ENCODE measurements at regions not wholly inside any gene's neighbourhood (a gene's known extent, or its start where the extent isn't known, plus 50 kb on each side); places are given as distances from the start of the nearest gene placed in this dataset.

GRCh38 chr2:198375083-198375410 is 570.7 kb downstream of the PLCL1 start:
- no peak for DNase-seq (ENCODE audit: low read depth in 3 of 3, low spot score in 2 of 3)

- DNase-seq (ENCODE audit: low read depth in 3 of 3, low spot score in 2 of 3), result peak; percentile 14 to 41 (median 36)
Observed at GRCh38 chr2:198374375-198375082, 570.1 kb downstream of the PLCL1 start.

GRCh38 chr2:198371921-198372543 is 567.6 kb downstream of the PLCL1 start:
- DNase-seq (ENCODE audit: low read depth in 3 of 3, low spot score in 2 of 3), result no peak

DNA sequence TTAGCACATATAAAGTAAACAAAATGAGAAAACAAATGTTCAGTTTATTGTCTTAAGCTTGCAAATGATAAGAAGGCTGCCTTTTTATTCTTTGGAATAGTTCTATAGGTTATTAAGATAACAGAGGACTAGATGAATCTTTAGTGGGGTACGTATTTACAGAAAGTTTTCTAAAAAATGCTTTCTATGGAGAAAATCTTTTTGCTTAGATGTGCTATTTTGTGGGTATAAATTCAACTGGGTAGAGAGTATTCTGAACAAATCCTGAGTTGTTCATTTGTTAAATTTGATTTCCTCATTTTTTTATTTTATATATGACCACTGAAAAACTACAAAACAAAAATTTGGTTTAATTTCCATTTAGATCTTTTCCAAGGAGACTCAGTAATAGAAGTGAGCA is 566.9 kb downstream of the PLCL1 start:
- DNase-seq (ENCODE audit: low read depth in 3 of 3, low spot score in 2 of 3), result no peak

DNA sequence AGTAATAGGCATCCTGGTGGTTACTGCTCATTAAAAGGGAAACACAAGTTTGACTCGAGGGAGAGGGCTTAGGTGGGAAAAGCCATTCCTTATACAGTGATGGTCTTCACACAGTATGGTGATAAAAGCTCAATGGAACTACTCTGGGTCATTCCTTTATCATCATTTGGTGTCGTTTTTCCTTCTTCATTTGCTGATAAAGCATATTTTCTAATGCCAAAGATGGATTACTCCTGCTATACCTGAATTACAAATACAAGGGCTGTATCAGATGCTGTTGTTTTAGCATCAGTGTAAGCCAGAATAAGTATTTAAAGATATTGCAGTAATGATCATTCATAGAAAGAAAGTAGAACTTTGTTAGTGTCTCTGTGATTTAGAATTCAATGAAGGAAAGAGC is 563.7 kb downstream of the PLCL1 start:
- no peak for DNase-seq (ENCODE audit: low read depth in 3 of 3, low spot score in 2 of 3)

GRCh38 chr2:198362740-198363139 is 558.3 kb downstream of the PLCL1 start:
- no peak for DNase-seq (ENCODE audit: low read depth in 3 of 3, low spot score in 2 of 3)

DNA sequence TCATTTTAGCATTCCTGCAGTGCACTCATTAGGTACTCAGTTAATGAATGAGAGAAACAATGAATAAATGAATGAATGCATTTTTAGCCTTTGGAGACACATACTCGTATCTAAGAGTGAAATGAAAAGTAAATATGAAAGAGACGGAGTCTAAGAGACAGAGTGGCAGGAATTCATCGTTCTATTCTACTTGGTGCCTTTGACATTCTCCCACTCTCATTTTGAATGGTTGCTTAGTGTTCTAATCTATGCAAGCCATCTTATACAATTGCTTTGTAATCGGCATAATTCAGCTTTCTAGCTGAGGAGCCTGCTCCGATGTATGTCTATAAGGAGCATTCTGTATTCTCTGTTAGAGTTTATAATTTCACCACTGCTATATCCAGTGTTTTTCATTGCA is 554.9 kb downstream of the PLCL1 start:
- no peak for DNase-seq (ENCODE audit: low read depth in 3 of 3, low spot score in 2 of 3)

DNA sequence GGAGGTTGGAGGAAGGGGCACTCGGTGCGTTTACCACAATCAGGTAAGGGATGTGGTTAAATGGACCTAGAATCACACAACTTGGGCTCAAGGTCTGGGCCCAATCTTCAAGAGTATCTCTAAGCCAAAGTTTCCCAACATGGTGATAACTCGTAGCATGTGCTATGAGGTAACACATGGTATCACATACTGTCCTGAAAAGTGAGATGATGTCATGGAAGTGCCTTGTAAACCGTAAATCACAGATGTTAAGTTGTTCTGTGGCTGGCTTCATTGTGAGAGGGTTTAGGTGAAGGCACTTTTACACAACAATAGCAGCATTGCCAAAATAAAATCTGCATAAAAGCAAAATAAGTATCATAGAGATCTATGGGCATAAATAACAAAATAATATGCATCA is 551.8 kb downstream of the PLCL1 start:
- no peak for DNase-seq (ENCODE audit: low read depth in 3 of 3, low spot score in 2 of 3)

- no peak for DNase-seq (ENCODE audit: low read depth in 3 of 3, low spot score in 2 of 3)
Observed at GRCh38 chr2:198351647-198352046, 547.3 kb downstream of the PLCL1 start.

DNA sequence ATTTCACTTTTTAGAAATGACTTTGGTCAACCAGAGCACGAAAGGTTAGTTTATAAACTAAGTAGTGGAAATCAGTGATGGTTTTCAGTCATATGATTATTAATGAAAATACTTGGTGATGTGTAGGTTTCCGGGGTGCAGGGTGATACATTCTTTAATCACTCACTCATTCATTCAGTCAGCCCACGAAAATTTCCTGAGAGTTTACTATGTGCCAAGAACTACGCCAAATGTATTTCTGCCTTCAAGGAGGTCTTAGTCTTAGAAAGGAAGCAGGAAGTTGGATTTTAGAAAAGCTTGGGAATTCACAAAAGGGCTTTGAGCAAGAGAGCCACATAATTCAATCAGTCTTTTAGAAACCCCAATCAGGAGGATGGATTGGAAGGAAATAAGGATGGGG is 543.6 kb downstream of the PLCL1 start:
- DNase-seq (ENCODE audit: low read depth in 3 of 3, low spot score in 2 of 3), result no peak

DNA sequence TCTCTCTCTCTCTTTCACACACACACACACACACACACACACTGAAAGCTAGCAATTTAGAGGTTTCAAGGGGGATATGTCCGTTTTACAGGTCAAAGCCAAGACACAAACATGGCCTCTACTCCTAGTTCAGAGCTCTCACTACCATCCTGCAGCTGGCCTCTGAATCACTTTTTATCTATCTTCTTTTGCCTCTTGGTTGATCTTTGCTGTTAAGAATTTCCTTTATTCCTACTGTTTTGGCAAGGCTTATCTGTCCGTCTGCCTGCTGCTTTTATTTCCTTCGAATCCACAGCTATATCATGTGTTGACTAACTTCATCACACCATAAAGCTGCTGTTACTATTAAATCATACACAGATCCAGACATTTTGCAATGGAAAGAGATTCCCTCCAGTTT is 543.0 kb downstream of the PLCL1 start:
- DNase-seq (ENCODE audit: low read depth in 3 of 3, low spot score in 2 of 3), result no peak

DNA sequence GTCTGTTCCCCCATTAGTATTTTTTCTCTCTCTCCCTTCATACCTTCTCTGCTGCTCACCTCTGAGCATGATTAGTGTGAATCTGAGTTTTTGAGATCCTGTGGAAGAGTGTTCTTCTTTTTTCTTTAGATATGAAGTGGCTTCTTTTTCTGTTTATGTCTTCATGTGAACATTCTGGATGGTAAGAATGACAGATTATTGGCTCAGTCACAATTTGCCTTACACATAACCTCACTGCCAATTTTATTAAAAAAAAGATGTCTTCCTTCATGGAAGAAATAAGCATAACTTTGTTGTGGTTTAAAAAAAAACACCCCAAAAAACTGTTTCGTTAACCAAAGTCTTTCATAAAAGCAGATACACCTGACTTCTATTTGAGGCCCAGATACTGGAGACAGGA is 539.1 kb downstream of the PLCL1 start:
- no peak for DNase-seq (ENCODE audit: low read depth in 3 of 3, low spot score in 2 of 3)

DNA sequence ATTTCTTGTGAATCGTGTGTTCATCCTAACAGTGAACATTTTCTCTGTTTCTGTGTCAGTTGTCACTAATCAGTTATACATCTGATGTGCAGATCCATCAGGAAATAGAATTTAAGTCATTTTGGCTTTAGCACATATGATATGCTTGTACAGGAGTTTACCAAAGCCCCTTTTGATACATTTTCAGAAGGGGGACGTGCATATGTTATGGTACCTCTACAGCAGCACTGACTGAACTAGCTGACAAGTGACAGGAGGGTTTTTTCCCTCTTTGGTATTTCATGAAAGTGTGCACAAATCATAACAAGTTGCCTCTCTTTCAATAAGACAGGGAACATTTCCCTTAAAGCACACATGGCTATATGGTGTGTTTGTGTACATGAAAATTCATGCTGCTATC is 536.5 kb downstream of the PLCL1 start:
- no peak for DNase-seq (ENCODE audit: low read depth in 3 of 3, low spot score in 2 of 3)

DNA sequence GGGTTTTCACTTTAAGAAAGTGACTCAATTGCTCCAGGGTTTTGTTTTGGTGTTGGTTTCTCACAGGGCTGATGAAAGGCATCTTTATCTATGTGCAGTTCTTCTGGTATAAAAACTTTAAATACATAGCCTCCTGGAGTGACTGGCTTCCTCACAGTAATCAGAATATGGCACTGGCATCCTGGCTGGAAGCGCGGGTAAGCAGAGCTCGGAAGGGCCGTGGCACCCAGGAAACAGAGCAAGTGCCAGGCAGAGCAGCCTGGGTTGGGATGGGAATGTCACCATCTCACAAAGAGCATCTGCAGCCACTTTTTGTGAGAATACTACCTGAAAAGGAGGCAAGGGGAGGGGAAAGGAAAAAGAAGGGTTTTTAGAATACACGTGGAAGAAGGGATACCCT is 534.7 kb downstream of the PLCL1 start:
- no peak for DNase-seq (ENCODE audit: low read depth in 3 of 3, low spot score in 2 of 3)

DNA sequence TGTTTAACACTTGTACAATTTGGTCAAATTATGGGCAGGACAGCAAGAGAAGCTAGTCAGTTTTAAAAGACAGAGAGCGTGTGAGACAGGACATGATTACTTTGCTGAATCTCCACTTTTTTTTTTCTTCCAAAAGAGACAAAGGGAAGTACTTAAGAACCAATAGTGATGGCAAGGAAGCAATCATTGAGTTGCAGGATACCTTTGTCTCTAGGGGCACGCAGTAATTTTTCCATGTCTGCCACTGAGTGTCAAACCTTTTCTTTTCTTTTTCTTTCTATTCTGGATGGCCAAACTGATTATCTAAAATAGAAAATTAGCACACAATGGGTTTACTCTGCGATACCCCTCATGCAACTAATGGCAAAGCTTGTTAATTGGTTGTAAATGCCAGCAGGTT is 533.0 kb downstream of the PLCL1 start:
- DNase-seq (ENCODE audit: low read depth in 3 of 3, low spot score in 2 of 3), result no peak

DNA sequence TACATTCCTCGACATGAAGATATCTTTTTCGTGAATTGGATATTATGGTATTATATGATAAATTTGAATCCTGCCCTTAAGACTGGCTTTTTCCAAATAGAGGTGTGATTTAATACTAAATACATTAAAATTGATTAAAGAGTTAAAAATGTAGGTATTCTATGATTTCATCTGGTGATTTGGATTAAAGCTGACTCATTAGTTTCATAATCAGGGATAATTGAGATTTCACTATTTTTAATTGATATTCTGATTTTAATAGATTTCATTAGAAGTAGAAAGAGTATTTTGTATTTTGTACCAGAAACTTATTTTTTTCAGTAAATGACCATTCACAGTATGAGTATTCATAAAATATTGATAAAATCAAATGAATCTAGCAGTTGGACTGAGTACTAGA is 524.1 kb downstream of the PLCL1 start:
- no peak for DNase-seq (ENCODE audit: low read depth in 3 of 3, low spot score in 2 of 3)

- no peak for DNase-seq (ENCODE audit: low read depth in 3 of 3, low spot score in 2 of 3)
Observed at GRCh38 chr2:198327526-198327925, 523.1 kb downstream of the PLCL1 start.

DNA sequence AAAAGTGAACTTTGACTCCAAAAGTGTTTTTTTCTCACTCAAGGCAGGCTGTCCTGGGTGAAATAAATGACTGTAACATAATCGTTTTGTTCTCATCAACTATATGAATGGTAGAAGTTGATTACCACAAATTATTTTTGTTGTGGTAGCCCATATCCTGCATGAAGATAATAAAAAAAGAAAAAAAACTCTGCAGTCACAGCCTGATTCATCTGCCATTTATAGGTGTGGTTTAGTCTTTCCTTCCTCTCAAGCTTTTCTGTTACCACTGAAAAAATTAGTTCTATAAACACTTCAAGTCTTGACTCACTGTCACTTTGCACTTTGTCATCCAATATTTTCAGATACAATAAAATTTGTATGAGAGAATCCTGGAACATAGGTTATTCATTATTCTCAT is 522.0 kb downstream of the PLCL1 start:
- DNase-seq (ENCODE audit: low read depth in 3 of 3, low spot score in 2 of 3), result no peak

- DNase-seq (ENCODE audit: low read depth in 3 of 3, low spot score in 2 of 3), result no peak
Observed at GRCh38 chr2:198325359-198325758, 521.0 kb downstream of the PLCL1 start.

- DNase-seq (ENCODE audit: low read depth in 3 of 3, low spot score in 2 of 3), result no peak
Observed at GRCh38 chr2:198324071-198324470, 519.7 kb downstream of the PLCL1 start.

DNA sequence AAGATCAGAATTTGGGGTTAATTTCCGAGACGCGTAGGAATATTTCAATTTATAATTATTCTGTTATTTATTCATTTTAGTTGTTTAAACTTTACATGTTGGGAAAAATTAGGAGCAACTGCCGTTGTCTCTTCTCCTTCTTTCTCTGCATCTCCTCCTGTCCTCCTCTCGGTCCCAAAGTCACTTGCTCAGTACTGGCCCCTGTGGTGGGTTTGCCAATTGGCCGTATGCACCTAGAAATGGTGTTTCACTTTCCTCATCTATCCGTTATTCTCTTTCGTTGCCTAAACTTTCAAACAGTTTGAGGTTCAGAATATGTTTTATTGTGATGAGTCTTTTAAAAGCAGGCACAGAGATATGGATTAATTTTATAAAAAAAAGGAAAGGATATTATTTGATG is 517.9 kb downstream of the PLCL1 start:
- DNase-seq (ENCODE audit: low read depth in 3 of 3, low spot score in 2 of 3), result no peak

DNA sequence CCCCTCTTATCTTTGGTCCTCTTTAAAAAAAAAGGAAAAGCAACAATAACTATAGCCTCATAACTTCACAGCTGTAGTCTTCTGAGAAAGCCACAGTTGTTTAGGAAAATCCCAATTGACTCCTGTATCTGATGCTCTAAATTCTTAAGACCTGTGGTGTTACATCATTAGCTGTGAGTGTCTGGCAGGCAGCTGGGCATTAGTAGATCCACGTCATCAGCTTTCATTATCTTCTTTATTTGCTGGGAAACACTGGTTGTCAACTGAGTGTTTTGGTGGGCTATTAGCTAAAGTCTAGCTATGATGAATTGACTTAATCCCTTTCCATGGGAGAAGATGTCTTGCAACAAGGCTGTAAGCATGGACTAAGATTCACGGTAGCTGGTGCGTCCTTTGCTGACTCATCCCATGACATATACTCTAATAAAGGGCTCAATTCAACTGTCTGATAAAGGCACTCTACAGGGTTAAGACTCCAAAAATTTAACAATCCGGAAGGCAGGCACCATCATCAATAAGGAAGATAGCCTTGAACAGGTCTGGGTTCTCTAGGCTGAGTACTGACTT is 517.2 kb downstream of the PLCL1 start:
- no peak for DNase-seq (ENCODE audit: low read depth in 3 of 3, low spot score in 2 of 3)

All from right renal cortex interstitium (tissue), 3 donors.